GM18861 (cell line): ENCODE measurements at regions not wholly inside any gene's neighbourhood (a gene's known extent, or its start where the extent isn't known, plus 50 kb on each side); places are given as distances from the start of the nearest gene placed in this dataset.
"Not testable (repeated sequence)": the region's sequence is repeated elsewhere in the genome, so short reads cannot be mapped to it uniquely, and the experiment has no call there.

Experiments
- ATAC-seq: cut with Tn5 transposase; IDR thresholded peaks from one replicate; pipeline ENCODE4 v1.9.1; 2021; ENCODE audit not compliant: unreplicated experiment

DNA sequence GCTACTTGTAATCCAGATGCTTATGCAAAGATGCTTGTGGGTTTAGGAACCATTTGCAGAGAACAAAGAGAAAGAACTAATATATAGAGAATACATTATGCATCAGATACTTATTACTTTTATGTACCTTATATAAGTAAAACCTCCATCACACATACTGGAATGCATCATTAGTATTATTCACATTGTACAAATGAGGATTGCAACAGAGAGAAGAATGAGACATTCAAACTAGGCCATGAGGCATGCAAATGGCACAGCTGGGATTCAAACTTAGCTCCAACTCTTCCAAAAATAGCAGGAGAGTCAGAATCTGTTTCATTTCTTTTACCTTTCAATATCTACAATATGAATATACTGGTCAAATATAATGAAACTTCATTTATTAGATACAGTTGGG is 1001.4 kb upstream of the ADAMTS5 start:
- not testable (repeated sequence) for ATAC-seq

DNA sequence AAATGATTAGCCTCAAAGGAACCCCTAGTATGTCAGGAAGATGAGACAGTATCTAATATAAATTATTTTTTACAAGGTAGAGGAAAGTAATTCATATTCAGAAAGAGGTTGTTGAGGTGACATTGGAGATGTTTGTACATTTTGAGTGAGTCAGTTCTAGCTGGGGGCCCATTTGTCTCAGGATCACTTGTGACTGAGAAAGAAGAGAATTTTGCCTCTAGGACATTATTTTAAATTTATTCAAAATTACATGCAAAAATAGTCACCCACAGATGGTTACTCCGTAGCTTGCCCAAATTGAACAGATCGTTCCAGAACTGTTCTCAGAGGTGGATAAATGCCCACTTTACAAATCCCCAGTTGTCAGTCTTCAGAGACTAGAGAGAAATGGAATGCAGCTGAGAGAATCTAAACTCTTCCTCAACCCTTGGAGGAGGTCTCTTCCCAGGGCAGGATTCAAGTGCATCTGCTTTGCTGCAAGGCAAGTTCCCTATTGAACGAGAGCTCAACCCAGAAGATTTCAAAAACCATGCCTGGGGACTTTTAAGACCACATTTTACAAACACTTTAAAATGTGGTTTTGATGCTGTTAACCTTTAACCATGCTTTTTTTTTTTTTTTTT is 987.8 kb upstream of the ADAMTS5 start:
- ATAC-seq: no peak

DNA sequence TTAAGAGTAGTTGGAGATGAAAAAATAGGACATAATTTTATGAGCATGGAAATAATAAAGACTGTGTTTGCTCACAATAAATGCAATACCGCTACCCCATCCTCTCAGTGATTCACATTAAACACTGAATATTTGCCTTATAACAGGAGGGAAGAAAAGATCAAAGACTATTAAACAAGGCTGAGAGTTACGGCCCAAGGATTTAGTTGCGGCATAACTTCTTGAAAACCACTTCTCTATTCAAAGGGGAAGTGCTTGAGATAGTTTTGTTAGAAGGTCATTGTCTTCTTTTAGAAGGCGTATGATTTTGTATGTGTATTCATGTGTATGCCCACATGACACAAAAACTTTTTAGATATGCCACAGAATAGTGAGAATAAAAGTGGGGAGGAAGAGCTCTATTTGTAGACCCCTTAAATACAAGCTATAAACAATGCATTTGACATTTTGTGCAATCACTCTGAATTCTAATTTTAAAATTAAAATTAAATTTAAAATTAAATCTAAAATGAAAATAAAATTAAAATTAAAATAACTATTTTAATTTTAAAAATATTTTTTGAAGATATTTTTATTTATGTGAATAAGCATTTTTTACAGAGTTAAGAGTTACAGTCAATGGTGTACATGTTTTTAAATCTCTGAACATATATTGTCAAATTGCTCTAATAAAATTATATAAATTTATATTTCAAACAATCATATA is 986.6 kb upstream of the ADAMTS5 start:
- no peak for ATAC-seq

DNA sequence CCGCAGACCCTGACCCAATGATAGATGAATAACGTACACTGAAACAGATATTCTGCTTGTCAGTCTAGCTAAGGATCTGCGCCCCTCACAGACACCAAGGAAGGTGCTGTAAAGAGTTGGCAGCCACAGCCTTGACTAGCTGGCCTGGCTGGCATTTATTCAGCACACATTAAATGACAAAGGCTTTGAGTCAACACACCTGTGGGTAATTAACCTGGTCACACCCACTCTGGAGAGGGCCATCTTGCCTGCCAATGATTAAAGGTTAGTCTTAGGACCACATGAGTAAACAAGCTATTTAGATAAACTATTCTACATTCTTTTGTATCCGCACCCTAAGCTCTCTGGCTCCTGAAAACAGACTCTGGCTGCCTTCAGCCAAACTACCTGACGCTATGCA is 982.2 kb upstream of the ADAMTS5 start:
- ATAC-seq: not testable (repeated sequence)

DNA sequence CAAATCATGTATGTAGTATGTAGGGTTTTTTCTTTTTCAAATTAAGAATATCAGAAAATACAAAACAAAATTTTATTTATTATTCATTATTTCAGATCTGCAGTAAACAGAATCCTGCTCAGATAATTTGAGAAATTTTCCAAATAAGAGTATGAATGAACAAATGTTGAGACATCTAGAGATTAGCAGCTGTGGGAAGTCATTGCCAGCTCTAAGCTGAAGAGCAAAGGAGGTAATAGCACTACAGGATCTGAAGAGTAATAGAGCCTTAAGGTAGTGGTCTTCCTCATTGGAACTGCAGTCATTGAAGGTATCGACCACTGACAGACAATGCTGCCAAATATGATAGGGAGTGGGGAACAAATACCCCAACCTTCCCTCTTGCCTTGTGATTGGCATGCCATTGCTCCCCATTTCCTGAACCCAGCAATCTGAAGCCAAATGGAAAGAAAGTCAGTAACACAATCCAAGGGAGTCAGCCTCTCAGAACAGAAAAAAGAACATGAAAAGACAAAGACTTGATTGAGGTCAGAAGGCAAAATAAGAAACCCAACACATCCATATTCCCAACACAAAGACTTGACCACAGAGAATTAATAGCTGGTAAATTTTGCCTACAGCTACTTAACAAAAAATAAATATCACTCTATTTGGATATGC is 963.4 kb upstream of the ADAMTS5 start:
- not testable (repeated sequence) for ATAC-seq

DNA sequence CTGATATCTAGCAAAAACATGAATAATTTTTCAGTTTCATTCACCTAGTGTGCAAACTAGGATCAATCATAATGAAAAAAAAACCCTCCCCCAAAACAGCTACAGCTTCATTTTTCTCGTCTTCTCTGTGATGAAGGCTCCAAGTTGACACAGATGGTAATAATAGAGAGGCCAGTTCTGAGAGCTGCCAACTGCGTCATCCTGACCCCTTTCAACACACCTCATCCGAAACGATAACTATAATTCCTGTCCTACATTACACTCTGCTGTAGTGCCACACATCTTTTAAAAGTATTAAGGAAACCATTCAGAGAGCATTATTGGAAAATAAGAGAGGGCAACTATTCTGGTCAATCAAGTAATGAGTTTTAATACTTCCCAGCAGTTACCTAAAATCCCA is 962.3 kb upstream of the ADAMTS5 start:
- not testable (repeated sequence) for ATAC-seq

DNA sequence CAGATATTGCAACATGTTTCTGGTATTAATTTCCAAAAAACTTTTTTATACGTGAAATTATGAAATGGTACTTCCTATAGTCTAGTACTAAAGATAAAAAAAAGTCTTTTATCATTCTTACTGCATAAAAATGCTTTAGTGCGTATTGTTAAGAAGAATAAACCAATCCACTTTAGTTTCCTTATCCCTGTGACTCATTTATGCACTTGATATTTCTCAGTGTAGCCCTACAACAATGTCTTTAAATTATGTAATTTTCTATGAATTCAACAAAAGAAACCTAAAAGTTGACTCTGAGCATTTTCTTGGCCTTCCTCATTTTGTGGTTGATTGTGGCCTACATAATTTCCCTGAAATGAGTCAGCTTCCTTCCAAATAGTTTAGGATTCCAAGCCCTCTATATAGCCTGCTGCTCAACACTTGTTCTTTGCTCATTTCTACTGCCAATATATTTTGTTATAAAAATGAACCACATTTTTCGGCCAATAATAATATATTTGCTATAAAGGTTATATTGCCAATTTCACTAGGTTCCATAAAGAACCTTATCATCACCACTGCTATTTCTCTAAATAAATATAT is 961.7 kb upstream of the ADAMTS5 start:
- ATAC-seq: not testable (repeated sequence)

DNA sequence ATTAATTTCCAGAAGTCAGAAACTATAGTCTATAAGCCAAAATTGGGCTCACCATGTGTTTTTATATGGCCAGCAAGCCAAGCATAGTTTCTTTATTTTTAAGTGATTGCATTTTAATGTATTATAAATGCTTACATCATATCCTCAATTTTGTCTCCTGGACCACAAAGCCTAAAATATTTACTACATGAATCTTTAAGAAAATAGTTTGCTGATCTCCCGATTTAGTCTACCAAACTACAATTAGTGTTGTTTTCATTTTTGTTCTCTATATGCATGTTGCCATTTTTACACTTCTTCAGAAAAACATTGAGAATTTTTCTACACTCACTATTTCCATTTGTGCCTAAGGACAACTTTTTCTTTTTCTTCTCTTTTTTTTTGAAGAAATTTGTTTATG is 954.5 kb upstream of the ADAMTS5 start:
- not testable (repeated sequence) for ATAC-seq

DNA sequence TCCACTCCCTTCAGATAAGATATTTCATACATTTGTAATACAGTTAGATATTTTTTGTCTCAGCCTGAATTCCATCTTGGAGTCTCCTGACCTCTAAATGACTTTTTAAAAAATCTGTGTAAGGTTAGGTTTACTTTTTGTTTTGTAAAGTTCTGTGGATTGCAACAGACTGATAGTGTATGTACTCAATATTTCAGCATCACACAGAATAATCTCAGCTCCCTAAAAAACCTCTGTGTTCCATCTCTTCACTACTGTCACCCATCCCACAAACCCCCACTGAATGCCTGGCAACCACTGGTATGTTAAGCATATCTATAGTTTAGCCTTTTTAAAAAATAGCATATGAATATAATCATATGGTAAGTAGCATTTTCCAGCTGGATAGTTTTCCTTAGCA is 951.1 kb upstream of the ADAMTS5 start:
- ATAC-seq: not testable (repeated sequence)

DNA sequence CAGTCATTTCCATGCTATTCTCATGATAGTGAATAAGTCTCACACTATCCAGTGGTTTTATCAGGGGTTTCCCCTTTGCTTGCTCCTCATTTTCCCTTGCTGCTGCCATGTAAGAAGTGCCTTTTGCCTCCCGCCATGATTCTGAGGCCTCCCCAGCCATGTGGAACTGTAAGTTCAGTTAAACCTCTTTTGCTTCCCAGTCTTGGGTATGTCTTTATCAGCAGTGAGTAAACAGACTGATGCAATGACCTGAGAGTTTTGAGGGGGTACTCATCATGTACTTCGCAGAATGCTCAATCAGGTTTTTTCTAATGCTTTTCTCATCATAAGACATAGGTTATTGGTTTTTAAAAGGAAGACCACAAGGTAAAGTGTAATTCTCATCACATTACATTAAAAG is 949.4 kb upstream of the ADAMTS5 start:
- not testable (repeated sequence) for ATAC-seq

DNA sequence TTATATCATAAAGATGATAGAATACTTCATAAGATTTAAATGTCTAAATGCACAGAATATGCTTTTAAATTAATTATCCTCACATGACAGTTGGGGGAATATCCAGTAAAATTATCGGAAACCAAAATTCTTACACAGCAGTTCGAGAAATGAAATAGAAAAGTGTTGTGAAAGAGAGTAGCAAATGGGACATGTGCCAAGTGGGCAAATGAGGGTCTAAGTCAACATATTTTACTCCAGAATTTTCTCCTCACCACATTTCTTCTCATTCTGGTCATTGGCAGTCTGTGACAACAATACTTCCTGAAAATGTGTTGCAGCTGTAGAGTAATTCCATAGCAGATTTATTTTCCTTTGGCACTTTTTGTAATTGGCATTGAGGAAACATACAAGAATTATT is 945.2 kb upstream of the ADAMTS5 start:
- ATAC-seq: not testable (repeated sequence)

DNA sequence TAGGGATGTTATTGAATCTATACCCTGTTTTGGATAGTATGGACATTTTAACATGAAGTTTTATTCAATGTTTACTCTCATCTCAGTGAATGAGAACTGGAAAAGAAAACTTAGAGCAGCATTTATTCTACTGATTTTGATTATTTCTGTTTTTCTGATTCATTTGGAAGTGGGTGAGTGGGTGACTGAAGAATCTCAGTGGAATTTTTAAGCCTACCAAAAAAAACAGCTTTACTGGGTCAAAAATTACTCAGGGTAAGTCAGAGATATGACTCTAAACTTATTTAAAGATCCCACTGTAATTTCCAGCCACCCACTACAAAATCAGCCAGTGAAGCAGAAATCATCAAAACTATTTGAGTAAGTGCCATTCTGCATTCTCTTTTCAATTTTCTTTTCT is 942.6 kb upstream of the ADAMTS5 start:
- not testable (repeated sequence) for ATAC-seq

DNA sequence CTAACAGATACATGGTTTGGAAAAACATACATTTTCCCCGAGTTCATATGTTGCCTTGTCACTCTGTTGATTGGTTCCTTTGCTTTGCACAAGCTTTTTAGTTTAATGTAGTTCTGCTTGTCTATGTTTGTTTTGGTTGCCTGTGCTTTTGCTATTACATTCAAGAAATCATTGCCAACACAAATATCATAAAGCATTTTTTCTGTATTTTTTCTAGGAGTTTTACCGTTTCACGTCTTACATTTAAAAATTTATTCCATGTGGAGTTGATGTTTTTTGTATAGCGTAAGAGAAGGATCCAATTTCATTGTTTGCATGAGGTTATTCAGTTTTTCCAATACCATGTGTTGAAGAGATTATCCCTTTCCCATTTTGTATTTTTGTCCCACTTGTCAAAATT is 941.9 kb upstream of the ADAMTS5 start:
- not testable (repeated sequence) for ATAC-seq

DNA sequence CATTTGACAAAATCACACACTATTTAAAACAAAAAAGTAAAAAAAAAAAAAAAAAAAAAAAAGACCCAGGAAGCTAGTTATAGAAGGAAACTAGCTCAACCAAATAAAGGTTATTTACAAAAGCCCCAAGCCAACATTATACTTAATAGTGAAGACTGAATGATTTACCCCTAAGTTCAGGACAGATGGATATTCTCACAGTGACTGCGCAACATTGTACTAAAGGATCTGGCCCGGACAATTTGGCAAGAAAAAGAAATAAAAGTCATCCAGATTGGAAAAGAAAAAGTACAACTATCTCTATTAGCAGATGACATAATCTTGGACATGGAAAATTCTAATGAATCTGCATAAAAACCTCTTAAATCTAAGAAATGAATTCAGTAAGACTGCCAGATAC is 936.0 kb upstream of the ADAMTS5 start:
- not testable (repeated sequence) for ATAC-seq

DNA sequence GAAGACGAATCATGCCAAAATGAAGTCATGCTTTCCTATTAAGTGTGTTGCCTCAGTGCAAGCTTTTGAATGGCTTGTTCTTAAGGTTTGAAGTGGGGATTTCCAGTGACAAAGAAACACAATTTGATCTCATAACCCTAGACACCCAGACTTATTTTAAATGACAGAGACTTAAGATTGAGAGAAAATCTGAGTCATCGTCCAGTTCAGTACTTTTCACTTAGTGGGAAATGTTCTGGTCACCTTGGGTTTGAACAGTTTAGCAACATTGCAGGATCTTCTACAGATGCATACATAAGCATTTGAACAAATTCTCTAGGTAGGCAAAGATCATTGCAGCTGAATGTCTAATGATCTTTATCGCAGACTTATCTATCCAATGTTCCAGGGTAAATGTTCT is 926.7 kb upstream of the ADAMTS5 start:
- ATAC-seq: not testable (repeated sequence)

DNA sequence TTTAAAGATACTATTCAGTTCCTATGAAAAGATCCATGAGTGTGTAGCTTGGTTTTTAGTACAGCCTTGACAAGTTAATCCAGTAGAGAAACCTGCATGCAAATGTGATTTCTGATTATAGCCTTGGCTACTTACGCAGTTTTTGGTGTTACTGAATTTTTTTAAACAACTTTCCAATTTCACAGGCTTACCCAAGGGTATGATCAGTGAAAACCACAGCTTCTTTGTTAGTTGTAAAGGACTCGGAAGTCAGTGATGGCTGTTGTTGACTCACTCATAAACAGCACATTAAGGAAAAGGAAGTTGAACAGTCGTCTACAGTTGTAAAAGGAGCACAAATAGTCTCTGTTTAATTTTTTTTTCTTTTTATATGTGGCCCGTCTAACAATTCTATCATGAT is 924.6 kb upstream of the ADAMTS5 start:
- ATAC-seq: not testable (repeated sequence)

DNA sequence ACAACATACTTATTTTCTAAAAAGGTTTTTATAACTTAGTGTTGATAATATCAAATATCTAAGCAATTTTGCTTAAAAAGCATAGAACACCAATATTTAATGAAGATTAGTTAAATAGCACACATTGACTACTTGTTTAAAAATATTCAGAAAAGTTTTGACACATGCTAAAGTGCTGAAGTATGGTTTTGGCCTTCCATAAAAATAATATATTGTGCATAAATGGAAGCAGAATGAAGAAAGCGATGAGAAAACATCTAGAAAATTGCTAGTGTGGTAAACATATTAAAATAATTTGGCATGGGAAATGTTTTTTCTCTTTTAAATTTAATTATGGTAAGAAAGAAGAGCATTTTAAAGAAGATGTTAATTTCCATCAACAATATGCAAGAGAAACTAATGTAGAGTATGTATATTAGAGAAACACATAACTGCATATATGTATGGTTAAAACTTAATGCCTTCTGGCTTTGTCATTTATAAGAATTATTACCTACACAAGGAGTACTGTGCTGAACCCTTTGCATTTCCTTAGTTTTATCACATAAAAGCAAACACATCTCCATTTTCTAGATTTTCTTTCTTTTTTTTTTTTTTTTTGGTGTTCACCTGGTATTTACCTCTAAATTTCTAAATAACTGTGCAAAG is 921.0 kb upstream of the ADAMTS5 start:
- not testable (repeated sequence) for ATAC-seq

DNA sequence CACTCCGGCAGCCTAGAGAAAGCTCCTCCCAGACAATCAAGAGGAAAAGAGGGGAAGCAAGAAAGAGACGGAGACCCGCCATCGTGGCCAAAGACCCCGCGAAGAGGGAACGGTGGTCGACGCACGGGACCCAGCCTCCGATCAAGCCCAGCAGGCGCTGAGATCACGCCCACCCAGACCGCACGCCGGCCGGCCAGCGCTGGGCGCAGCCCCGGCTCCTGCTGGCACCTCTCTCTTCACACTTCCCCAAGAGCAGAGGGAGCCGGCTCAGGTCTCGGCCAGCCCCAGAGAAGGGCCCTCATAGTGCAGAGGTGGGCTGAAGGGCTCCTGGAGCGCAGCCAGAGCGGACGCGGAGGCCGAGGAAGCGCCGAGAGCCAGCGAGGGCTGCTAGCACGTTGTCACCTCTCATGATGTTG is 918.4 kb upstream of the ADAMTS5 start:
- ATAC-seq: no peak

DNA sequence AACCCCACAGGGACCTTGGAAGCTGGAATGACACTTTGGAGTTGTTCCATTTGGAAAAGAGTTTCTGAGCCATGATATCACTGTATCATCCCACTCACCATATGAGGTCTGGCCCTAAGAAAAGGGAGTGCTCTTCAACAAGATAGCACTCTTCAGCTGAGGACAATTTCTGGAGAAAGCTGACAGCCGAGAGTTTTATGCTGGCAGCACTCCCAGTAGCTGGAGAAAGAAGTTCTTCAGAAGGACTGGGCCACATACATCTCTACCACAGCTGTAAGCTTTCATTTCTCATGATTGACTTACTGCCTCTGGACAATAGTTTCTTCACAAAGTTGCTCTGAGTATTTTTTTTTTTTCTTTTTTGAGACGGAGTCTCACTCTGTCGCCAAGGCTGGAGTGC is 914.4 kb upstream of the ADAMTS5 start:
- not testable (repeated sequence) for ATAC-seq

DNA sequence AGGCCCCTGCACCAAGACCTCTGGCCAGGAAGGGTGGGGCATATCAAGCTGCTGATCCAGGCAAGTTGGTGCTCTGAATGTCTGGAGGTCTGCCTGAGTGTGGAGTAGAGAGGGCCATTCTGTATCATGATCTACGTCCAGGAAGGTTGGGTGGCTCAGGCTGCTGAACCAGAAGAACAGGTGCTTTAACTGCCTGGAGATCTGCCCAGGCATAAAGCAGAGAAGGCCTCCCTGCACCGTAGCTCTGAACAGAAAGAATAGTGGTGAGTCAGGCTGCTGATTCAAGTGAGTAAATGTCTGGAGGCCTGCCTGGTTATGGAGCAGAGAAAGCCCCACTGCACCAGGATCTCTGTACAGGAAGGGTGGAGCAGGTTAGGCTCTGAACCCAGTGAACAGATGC is 905.5 kb upstream of the ADAMTS5 start:
- not testable (repeated sequence) for ATAC-seq

DNA sequence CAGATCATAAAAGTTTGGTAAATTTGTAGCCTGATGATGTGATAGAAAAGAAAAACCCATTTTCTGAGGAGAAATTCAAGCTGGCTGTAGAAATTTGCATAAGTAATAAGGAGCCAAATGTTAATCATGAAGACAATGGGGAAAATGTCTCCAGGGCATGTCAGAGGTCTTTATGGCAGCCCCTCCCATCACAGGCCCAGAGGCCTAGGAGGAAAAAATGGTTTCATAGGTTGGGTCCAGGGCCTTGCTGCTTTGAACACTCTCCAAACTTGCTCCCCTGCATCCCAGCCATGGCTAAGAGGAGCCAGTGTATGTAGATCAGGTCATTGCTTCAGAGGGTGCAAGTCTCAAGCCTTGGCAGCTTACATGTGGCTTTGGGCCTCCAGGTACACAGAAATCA is 903.9 kb upstream of the ADAMTS5 start:
- not testable (repeated sequence) for ATAC-seq
